Islet precursor cell (in vitro differentiated cells): ENCODE measurements at regions not wholly inside any gene's neighbourhood (a gene's known extent, or its start where the extent isn't known, plus 50 kb on each side); places are given as distances from the start of the nearest gene placed in this dataset.
"Not testable (repeated sequence)": the region's sequence is repeated elsewhere in the genome, so short reads cannot be mapped to it uniquely, and the experiment has no call there.

ENCODE experiments used
- DNase-seq: peaks from one replicate; pipeline ENCODE4 v3.0.0-alpha.2; 2018

- no peak for DNase-seq
Observed at GRCh38 chr11:39462506-39462905, 1996.9 kb downstream of the LRRC4C start.

- no peak for DNase-seq
Observed at GRCh38 chr11:39461066-39461465, 1998.4 kb downstream of the LRRC4C start.

GRCh38 chr11:39459606-39460005 lies 1999.8 kb downstream of the LRRC4C start:
- no peak for DNase-seq

- DNase-seq = no peak
Observed at GRCh38 chr11:39458481-39458880, 2001.0 kb downstream of the LRRC4C start.

- DNase-seq = no peak
Observed at GRCh38 chr11:39443424-39444022, 2015.9 kb downstream of the LRRC4C start.

GRCh38 chr11:39442177-39442576 lies 2017.3 kb downstream of the LRRC4C start:
- no peak for DNase-seq

- no peak for DNase-seq
Observed at GRCh38 chr11:39435641-39436040, 2023.8 kb downstream of the LRRC4C start.

- DNase-seq = no peak
Observed at GRCh38 chr11:39434466-39434865, 2025.0 kb downstream of the LRRC4C start.

- no peak for DNase-seq
Observed at GRCh38 chr11:39432929-39433328, 2026.5 kb downstream of the LRRC4C start.

- no peak for DNase-seq
Observed at GRCh38 chr11:39425226-39425625, 2034.2 kb downstream of the LRRC4C start.

GRCh38 chr11:39412117-39412516 lies 2047.3 kb downstream of the LRRC4C start:
- no peak for DNase-seq

GRCh38 chr11:39385911-39386310 lies 2073.5 kb downstream of the LRRC4C start:
- no peak for DNase-seq

- no peak for DNase-seq
Observed at GRCh38 chr11:39374963-39375698, 2084.3 kb downstream of the LRRC4C start.

GRCh38 chr11:39367534-39367933 lies 2091.9 kb downstream of the LRRC4C start:
- DNase-seq = no peak

- peak; percentile 63 for DNase-seq
Observed at GRCh38 chr11:39365809-39366436, 2093.5 kb downstream of the LRRC4C start.

GRCh38 chr11:39363571-39363970 lies 2095.9 kb downstream of the LRRC4C start:
- no peak for DNase-seq

- no peak for DNase-seq
Observed at GRCh38 chr11:39361557-39361956, 2097.9 kb downstream of the LRRC4C start.

- no peak for DNase-seq
Observed at GRCh38 chr11:39345834-39346442, 2113.5 kb downstream of the LRRC4C start.

GRCh38 chr11:39341461-39341860 lies 2118.0 kb downstream of the LRRC4C start:
- no peak for DNase-seq

GRCh38 chr11:39333006-39333405 lies 2126.4 kb downstream of the LRRC4C start:
- DNase-seq = not testable (repeated sequence)

GRCh38 chr11:39327302-39327701 lies 2132.2 kb downstream of the LRRC4C start:
- DNase-seq = no peak

- not testable (repeated sequence) for DNase-seq
Observed at GRCh38 chr11:39311888-39312287, 2147.6 kb downstream of the LRRC4C start.

GRCh38 chr11:39304586-39304985 lies 2154.9 kb downstream of the LRRC4C start:
- DNase-seq = no peak

- DNase-seq = no peak
Observed at GRCh38 chr11:39294648-39295047, 2164.8 kb downstream of the LRRC4C start.
